Daoy (cell line): ENCODE measurements at regions not wholly inside any gene's neighbourhood (a gene's known extent, or its start where the extent isn't known, plus 50 kb on each side); places are given as distances from the start of the nearest gene placed in this dataset.
"Not testable (repeated sequence)": the region's sequence is repeated elsewhere in the genome, so short reads cannot be mapped to it uniquely, and the experiment has no call there.

Experiments used
- DNase-seq: peaks from one replicate; pipeline ENCODE4 v3.0.0-alpha.2; 2015; ENCODE audit warnings: low read depth

GRCh38 chr2:145800151-145801091, 1280.5 kb upstream of the ZEB2 start:
- DNase-seq = peak; percentile 9

DNA sequence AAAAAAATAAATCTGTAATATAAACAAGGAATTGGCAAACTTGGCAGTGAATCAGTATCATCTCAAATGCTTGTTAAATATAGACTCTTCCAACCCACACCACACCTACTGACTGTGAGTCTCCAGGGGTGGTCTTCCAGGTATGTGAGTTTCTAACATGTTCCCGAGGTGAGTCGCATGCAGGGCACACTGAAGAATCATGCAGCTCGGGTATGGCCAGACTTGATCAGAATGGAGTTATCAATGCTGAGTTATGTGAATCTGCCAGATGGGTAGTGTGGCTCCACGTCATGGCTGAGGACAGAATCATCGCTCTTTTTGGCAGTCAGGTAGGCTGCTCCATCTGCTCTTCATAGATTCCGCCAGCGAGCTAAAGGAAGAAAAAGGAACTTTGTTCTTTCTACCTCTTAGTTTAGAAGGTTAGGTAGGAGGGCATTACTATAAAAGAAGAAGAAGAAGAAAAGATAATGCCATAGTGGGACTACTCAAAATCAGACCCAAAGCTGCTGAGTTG, 1279.7 kb upstream of the ZEB2 start:
- no peak for DNase-seq

- no peak for DNase-seq
Observed at GRCh38 chr2:145798419-145798818, 1278.5 kb upstream of the ZEB2 start.

- peak; percentile 25 for DNase-seq
Observed at GRCh38 chr2:145797692-145798091, 1277.8 kb upstream of the ZEB2 start.

DNA sequence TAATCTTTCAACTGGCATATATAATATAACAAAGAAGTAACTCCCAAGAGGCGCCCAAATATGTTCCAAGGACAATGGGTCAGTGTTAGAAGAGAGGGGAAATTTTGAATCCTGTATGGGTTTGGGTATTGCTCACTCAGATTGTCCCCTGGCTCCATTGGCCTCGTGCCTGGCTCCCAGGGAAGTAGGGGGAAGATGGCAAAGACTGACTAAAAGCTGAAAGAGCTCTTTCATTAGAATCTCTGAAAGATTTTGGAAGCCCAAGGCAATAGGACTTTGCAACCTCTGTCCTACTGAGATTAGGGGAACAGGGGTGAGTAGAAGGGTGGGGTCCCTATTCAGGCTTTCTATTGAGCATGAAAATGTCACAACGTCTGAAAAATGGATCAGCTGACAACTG, 1272.8 kb upstream of the ZEB2 start:
- DNase-seq = no peak

DNA sequence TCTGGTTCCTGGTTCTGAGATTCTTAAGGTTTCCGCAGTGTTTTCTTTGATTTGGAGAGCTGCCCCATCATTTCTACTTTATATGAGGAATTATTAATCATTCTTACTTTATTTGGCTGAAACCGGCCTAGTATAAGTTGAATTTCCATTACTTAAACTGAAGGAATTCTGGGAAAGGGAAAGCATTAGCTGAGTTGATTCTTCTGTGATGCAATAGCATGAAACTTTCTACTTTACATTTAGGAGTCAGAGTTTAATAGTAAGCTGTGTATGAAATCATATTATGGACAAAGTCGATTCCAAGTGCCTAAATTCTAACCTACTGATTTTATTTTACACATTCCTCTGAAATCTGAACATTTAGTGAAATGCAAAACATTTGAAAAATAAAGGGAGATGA, 1269.7 kb upstream of the ZEB2 start:
- DNase-seq = no peak

- DNase-seq = not testable (repeated sequence)
Observed at GRCh38 chr2:145787597-145788361, 1267.9 kb upstream of the ZEB2 start.

DNA sequence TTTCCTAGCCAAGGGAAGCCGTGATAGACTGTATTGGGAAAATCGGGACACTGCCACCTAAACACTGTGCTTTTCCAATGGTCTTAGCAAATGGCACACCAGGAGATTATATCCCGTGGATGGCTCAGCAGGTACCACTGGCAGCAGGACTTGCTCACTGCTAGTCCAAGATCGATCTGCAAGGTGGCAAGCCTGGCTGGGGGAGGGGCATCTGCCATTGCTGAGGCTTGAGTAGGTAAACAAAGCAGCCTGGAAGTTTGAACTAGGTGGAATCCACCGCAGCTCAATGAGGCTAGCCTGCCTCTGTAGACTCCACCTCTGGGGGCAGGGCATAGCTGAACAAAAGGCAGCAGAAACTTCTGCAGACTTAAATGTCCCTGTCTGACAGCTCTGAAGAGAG, 1262.7 kb upstream of the ZEB2 start:
- DNase-seq = not testable (repeated sequence)

DNA sequence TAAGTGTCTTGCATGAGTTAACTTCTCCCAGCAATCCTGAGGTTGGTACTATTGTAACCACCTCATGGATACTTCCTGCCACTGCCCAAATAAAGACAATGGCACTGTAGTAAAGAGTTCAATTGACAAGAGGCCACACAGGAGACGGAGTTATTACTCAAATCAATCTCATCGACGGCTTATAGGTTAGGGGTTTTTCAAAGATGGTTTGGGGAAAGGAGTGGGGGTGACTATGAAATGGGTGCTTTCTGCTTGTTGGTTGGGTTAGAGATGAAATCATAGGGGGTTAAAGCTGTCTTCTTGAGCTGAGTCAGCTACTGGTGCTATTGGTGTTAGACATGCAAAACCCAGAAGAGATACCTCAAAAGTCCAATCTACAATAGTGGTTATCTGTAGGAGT, 1258.0 kb upstream of the ZEB2 start:
- no peak for DNase-seq

GRCh38 chr2:145777297-145777696, 1257.4 kb upstream of the ZEB2 start:
- no peak for DNase-seq

DNA sequence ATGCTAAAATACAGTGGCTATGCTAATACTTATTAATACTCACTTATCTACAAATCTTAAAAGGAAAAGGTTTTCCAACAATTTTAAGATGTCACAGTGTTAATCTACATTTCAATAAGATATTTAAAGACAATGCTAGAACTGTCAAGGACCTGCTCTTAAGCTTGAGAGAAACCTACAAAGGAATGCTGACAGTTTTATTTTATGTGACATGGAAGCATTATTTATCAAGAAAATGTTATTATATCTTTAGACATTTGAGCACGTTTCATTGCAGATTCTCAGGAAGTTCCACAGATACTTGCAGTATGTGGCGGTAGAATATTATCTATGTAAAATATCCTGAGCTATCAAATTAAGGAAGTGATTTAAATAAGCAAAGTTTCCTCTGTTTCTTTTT, 1255.7 kb upstream of the ZEB2 start:
- no peak for DNase-seq

DNA sequence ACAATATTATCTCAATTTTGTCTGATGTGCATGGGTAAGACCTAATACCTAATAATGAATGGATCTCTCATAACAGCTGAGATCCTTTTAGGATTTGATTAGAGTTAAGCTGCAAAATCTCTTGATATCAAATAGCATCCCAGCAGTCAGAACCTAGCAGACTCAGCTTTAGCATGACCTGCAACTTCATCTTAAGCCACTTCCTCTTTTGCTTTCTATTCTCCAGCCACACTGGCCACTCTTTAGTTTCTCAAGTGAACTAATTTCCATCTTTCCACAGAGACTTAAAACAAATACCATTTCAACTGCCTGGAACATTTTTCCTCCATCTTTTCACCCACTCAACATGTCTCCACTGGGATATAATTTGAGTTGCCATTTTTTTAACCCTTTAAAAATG, 1251.6 kb upstream of the ZEB2 start:
- no peak for DNase-seq

DNA sequence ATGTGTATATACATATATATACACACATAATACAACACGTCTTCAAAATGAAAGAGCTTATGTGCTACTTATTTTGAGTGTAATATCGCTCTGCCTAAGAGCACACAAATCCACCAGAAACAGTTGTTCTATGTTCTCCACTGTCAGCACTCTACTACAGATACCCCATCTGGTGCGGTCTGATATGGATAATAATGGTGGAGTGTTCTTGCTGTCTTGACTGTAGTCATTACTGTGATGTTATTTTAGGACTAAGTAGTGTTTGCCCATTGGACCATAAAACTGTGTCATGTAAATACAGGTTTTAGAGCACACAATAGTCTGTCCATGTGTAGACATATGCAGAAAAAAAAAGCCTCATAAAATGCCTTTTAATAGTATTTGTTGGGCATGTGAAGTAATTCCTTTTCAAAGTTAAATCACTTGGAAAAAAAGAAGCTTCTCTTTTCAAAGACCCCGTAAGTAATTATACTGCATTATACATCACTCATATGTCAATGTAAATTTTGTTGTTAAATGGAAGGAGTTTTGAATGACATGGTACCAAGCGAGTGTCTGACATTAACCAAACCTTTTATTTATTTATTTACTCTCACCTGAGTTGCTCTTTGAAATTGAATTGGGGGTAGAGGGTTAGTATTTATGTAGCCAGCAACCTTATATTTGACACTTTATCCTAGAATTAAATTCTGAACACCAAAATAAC, 1249.2 kb upstream of the ZEB2 start:
- no peak for DNase-seq

DNA sequence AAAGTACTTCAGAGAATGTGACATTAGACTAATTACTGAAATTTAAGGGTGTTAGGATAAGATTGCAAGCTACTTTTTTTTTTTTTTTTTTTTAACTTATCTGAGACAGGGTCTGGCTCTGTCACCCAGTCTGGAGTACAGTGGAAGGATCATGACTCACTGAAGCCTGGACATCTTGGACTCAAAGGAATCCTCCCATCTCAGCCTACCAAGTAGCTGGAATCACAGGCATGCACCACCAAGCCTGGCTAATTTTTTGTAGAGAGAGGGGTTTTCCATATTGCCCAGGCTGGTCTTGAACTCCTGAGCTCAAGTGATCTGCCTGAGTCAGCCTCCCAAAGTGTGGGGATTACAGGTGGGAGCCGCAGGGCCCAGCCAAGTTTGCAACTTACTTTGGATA, 1246.0 kb upstream of the ZEB2 start:
- DNase-seq = no peak

DNA sequence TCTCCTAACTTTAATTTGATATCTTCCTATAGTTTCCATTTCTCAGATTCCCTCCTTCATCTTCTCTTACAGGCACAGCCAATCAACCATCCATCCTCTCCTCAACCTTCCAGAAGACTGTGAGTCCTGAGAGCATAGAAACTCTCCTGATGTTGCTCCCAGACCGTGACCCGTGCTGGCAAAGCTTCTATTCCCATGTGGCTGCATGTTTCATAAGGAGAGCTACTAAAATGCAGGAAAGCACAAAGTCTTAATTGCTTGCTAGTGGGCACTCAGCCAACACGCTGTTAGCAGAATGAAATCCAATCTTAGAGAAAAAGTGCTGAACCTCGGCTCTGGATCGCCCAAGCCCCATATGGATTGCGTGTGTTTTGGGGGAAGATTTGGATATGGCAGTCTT, 1244.7 kb upstream of the ZEB2 start:
- peak; percentile 8 for DNase-seq

- peak; percentile 21 for DNase-seq
Observed at GRCh38 chr2:145760781-145761649, 1241.1 kb upstream of the ZEB2 start.

GRCh38 chr2:145759228-145759915, 1239.5 kb upstream of the ZEB2 start:
- DNase-seq = no peak

- no peak for DNase-seq
Observed at GRCh38 chr2:145757503-145758246, 1237.8 kb upstream of the ZEB2 start.

- no peak for DNase-seq
Observed at GRCh38 chr2:145755019-145755837, 1235.3 kb upstream of the ZEB2 start.
